Dermis blood vessel endothelial cell (primary cell): ENCODE measurements at regions not wholly inside any gene's neighbourhood (a gene's known extent, or its start where the extent isn't known, plus 50 kb on each side); places are given as distances from the start of the nearest gene placed in this dataset.
"Not testable (repeated sequence)": the region's sequence is repeated elsewhere in the genome, so short reads cannot be mapped to it uniquely, and the experiment has no call there.

Source experiments
- DNase-seq: peaks from one replicate; pipeline ENCODE4 v3.0.0; 2010

DNA sequence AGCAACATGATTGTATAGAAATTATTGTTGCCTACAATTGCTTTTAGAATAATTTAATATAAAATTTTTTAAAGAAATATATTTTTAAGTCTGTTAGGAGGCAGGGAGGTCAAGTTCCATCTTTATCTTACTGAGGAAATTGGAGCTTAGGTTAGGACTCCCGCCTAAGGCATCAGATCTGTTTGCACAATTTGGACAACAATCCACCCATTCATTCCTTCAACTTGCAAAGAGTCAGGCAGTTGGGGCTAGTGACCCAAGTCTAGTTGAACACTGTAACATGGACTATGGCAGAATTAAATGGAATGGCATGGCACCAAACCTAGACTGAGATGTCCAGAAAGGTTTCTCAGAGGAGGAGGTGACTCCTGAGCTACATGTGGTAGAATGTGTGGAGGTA, 149.4 kb upstream of the SETMAR start:
- no peak for DNase-seq

GRCh38 chr3:4158329-4158728, 144.8 kb upstream of the SETMAR start:
- DNase-seq: no peak

DNA sequence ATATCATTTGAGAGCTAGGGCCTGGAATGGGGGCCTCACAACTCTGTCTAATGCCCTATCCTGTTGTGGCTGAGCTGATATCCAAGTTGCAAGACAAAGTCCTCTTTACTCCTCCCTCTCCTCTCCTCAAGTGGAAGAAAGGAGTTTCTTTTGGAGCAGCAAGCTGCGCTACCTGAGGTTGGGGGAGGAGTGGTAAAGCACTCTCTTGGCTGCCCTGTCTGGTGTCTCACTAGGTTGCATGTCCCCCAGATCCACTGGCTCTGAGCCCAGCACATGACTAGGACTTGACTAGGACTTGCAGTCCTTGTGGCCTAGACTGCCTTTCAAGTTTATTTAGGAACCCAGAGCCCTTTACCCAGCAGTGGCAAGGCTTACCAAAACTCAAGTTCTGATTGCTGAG, 141.1 kb upstream of the SETMAR start:
- DNase-seq: no peak

DNA sequence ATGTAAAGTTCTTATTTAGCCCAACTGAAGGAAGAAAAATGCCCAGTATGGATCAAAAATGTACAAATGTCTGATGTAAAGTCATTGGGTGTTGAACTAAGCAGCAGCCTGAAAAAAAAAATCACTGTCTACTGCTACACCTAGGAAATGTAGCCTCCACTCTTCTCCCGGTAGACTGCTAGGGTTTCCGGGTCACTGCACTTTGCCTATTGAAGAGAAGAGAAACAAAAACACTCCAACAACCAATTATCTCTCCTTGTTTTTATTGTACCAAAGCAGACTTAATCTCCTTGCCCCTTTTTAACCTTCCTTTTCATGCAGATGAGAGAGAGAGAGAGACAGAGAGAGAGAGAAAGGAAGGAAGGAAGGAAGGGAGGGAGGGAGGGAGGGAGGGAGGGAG, 140.2 kb upstream of the SETMAR start:
- DNase-seq: no peak

DNA sequence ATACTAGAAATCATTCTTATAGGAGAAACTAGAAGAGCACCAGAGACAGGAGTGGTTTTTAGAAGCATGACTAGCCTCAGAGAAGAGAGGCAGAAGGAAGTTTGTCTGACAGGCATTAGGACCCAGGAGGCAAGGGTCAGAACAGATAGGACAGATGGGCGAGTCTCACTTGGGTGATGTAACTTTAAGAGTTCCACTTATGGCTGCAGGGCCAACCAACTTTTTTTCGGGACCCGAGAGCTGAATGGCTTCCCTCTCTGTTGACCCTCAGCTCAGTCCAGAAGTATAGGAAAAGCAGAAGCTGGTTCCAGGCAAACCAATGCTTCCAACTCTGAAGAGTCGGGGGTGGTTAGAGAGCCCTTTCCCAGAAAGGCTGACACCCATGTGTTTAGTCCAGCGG, 136.6 kb upstream of the SETMAR start:
- no peak for DNase-seq

GRCh38 chr3:4167230-4167629, 135.9 kb upstream of the SETMAR start:
- DNase-seq: not testable (repeated sequence)

DNA sequence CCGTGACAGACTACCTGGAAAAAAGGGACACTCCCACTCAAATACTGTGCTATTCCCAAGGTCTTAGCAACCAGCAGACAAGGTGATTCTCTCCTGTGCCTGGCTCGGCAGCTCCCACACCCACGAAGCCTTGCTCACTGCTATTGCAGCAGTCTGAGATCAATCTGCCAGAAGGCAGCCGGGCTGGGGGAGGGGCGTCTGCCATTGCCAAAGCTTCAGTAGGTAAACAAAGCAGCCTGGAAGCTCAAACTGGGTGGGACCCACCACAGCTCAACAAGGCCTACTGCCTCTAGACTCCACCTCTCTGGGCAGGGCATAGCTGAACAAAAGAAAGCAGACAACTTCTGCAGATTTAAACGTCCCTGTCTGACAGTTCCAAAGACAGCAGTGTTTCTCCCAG, 128.4 kb upstream of the SETMAR start:
- DNase-seq: no peak

GRCh38 chr3:4191971-4192370, 111.2 kb upstream of the SETMAR start:
- no peak for DNase-seq

- DNase-seq: no peak
These were observed 108.2 kb upstream of the SETMAR start for GRCh38 chr3:4195006-4195405.

DNA sequence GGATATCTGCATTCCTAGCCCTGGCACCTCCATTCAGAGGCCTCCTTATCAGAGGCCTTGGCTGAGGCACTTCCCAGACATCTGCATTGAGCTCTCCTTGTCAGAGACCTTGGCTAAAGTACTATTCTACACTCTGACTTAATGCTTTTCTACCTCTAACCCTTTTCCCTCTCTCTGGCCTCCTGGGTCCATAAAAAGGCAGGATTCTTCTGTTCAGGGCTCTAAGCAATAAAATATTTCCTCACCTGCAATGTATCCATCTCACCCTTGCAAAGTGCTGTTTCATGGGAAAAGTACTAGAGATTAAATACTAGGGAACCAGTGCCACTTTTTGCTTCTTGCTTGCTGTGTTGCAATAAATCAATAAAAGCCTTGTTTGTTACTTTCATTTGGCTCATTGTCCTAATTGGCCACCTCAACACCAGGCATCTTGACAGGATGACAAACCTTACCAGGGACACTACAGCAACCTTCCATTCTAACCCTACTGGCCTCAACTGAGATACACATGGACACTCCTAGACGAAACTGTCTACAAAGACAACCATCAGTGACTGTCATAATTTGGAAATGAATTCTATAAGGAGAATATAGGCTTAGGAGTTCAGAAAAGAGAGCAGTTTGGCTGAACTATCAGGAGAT, 106.5 kb upstream of the SETMAR start:
- DNase-seq: no peak

- no peak for DNase-seq
These were observed 105.5 kb upstream of the SETMAR start for GRCh38 chr3:4197670-4198069.

DNA sequence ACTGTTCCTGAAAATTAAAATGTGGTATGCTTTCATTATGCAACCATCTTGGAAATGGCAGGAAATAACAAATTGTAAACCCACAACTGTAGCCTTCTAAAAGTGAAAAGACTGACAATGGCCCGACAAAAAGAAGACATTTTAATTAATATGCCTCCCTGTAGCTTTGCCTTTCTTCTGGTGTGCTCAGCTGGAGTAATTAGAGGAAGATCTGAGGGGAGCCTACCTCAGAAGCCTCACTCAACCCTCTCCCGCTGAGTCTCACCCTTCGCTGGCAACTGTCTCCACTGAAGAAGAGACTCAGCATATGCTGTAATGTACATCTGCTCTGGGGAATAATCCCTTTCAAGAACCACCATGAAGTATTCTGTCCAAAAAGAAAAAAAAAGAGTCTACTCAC, 104.7 kb upstream of the SETMAR start:
- DNase-seq: no peak

GRCh38 chr3:4204776-4205175, 98.4 kb upstream of the SETMAR start:
- DNase-seq: not testable (repeated sequence)

DNA sequence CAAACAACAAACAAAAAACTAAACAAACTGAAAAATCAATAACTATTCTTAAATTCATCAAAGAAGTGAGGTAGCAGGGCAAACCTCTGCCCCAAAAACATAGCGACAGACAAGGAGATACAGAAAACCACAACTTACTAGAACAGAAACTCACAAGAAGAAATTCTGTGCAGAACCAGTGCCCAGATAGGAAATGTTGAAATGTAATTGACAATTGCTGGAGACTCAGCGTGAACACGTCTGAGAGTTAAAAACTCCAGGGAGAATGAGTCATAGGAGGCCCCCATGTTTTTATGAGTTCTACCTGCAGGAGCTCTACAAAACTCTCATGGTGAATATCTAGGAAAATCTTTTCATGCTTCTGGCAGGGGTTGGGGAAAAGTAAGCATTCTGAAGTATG, 95.5 kb upstream of the SETMAR start:
- DNase-seq: no peak

DNA sequence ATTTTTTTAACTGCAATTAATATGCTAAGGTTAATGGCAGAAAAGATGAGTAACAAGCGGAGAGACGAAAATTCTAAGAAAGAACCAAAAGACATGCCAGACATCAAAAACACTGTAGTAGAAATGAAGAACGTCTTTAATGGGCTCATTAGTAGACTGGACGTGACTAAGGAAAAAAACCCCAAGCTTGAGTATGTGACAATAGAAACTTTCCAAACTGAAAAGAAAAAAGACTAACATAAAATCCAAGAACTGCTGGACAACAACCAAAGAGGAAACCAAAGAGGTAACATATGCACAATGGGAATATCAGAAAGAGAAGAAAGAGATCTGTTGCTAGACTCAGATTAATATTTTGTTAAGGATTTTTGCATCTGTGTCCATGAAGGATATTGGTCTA, 94.6 kb upstream of the SETMAR start:
- no peak for DNase-seq

DNA sequence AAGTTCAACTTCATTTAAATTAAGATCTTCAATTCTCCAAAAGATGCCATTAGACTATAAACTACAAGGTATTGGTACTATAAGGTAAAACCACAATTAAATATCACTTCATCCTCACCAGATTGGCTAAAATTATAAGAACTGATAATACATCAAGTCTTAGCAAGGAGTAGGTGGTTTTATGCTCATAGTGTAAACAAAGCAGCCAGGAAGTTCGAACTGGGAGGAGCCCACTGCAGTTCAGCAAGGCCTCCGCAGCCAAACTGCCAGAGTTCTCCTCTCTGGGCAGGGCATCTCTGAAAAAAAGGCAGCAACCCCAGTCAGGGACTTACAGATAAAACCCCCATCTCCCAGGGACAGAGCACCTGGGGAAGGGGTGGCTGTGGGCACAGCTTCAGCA, 91.6 kb upstream of the SETMAR start:
- no peak for DNase-seq

DNA sequence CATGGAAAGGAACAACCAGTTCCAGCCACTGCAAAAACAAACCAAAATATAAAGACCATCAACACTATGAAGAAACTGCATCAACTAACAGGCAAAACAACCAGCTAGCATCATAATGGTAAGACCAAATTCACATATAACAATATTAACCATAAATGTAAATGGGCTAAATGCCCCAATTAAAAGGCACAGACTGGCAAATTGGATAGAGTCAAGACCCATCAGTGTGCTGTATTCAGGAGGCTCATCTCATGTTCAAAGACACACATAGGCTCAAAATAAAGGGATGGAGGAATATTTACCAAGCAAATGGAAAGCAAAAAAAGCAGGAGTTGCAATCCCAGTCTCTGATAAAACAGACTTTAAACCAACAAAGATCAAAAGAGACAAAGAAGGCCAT, 89.7 kb upstream of the SETMAR start:
- not testable (repeated sequence) for DNase-seq

- not testable (repeated sequence) for DNase-seq
These were observed 86.2 kb upstream of the SETMAR start for GRCh38 chr3:4216974-4217373.

DNA sequence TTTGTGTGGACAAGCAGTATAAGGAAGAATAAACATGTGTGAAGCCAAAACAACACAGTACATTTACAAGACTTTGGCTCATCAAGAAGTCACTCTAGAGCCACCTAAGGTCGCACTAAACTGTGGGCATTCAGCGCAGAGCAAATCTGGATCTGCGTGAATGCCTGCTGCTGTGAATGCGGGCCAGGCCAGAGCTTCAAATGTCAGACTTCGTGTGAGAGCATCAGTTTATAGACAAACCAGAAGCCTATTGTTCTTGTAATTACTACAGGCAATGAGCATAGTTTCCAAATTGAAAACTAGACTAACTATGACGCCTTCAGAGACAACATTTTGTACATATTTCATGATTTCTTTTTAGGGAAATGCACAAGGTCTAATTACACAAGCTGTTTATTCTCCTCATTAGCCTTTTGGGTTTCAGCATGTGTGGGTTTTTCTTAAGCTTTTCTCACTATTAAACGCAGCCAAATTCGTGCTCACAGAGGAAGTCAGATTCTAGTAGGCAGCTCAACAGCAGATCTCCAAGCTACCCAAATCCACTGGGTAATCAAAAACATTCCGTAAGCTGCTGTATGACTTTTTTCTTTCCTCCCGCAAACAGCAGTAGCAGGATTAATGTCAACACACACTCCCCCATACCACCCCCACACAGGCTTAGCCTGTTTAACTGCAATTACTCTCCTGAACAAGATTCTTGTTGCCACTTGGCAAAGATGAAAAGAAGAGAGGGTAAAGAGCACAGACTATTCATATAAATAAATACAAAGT, 84.5 kb upstream of the SETMAR start:
- no peak for DNase-seq

GRCh38 chr3:4219227-4219568, 84.0 kb upstream of the SETMAR start:
- no peak for DNase-seq

- DNase-seq: no peak
These were observed 83.1 kb upstream of the SETMAR start for GRCh38 chr3:4220065-4220464.

DNA sequence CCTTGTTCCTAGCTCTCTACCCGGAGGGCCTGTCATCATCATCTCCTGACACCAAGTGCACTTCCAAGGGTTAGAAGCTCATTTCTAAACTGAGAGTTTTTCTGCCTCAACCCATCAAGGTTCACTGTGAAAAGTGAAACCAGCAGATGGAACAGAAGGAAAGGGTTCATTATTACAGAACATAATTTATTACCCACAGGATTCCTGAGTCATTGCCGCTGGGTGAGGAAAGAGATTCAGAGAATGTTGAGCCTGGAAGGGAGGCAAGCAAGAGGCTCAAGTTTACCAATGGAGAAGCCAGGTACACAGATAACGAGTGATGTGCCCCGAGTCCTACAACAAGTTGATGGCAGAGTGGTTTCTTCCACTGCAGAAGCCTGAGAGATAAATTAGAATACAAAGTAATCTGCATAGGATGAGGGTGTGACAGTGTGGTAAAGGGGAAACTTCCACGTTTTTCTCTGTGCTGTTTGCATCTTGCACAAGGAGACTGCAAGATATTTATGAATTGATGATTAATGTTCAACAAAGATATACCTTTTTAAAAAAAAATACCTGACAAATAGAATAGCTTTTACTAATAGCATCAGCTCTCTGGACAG, 80.5 kb upstream of the SETMAR start:
- DNase-seq: no peak

GRCh38 chr3:4223777-4224176, 79.4 kb upstream of the SETMAR start:
- no peak for DNase-seq

- no peak for DNase-seq
These were observed 78.8 kb upstream of the SETMAR start for GRCh38 chr3:4224331-4224730.
